NCI-H446 treated with DMSO at 0.1 percent for 48 hours (cell line): ENCODE measurements at regions not wholly inside any gene's neighbourhood (a gene's known extent, or its start where the extent isn't known, plus 50 kb on each side); places are given as distances from the start of the nearest gene placed in this dataset.

Experiments
- DNase-seq: peaks from one replicate; lab custom pipeline; 2025; lab: John Stamatoyannopoulos, UW

GRCh38 chr21:35219719-35220118 lies 170.6 kb upstream of the RUNX1 start:
- no peak for DNase-seq

- DNase-seq, result no peak
Observed at GRCh38 chr21:35219291-35219690, 170.2 kb upstream of the RUNX1 start.

GRCh38 chr21:35217504-35218060 lies 168.5 kb upstream of the RUNX1 start:
- DNase-seq, result no peak

GRCh38 chr21:35216996-35217395 lies 167.9 kb upstream of the RUNX1 start:
- DNase-seq, result no peak

- no peak for DNase-seq
Observed at GRCh38 chr21:35215870-35216269, 166.8 kb upstream of the RUNX1 start.

GRCh38 chr21:35212393-35213127 lies 163.5 kb upstream of the RUNX1 start:
- no peak for DNase-seq

- no peak for DNase-seq
Observed at GRCh38 chr21:35211782-35212181, 162.7 kb upstream of the RUNX1 start.

GRCh38 chr21:35210093-35210492 lies 161.0 kb upstream of the RUNX1 start:
- no peak for DNase-seq

GRCh38 chr21:35208810-35209517 lies 159.9 kb upstream of the RUNX1 start:
- DNase-seq, result no peak

- DNase-seq, result no peak
Observed at GRCh38 chr21:35208104-35208503, 159.0 kb upstream of the RUNX1 start.

- no peak for DNase-seq
Observed at GRCh38 chr21:35207322-35207721, 158.2 kb upstream of the RUNX1 start.

- DNase-seq, result no peak
Observed at GRCh38 chr21:35206141-35207125, 157.3 kb upstream of the RUNX1 start.

GRCh38 chr21:35204850-35205541 lies 155.9 kb upstream of the RUNX1 start:
- DNase-seq, result no peak

GRCh38 chr21:35204125-35204524 lies 155.0 kb upstream of the RUNX1 start:
- DNase-seq, result no peak

- no peak for DNase-seq
Observed at GRCh38 chr21:35203093-35203977, 154.2 kb upstream of the RUNX1 start.

GRCh38 chr21:35202431-35202830 lies 153.3 kb upstream of the RUNX1 start:
- DNase-seq, result no peak

GRCh38 chr21:35201799-35202198 lies 152.7 kb upstream of the RUNX1 start:
- DNase-seq, result no peak

- no peak for DNase-seq
Observed at GRCh38 chr21:35201288-35201687, 152.2 kb upstream of the RUNX1 start.

- no peak for DNase-seq
Observed at GRCh38 chr21:35199733-35200015, 150.6 kb upstream of the RUNX1 start.

- no peak for DNase-seq
Observed at GRCh38 chr21:35198982-35199732, 150.1 kb upstream of the RUNX1 start.
